Aorta (tissue), 5 donors: ENCODE measurements at regions not wholly inside any gene's neighbourhood (a gene's known extent, or its start where the extent isn't known, plus 50 kb on each side); places are given as distances from the start of the nearest gene placed in this dataset.

Source experiments
- ATAC-seq: fragments of 200-7000 bp; cut with Tn5 transposase; one replicate; pipeline ENCODE4 v1.9.1; 2022; ENCODE audit warnings: moderate library complexity; ENCODE audit not compliant: low FRiP score
- DNase-seq, 2 donors: peaks; one replicate each; pipeline ENCODE4 v3.0.0-alpha.2; 2020
- H3K27ac ChIP-seq, 2 donors: one replicate each; pipeline ENCODE4 v1.5.1; 2013; ENCODE audit warnings: low read length in 2 of 2, mild to moderate bottlenecking in 2 of 2, moderate library complexity in 2 of 2, control low read depth in 1 of 2, inconsistent platforms in 1 of 2, low read depth in 1 of 2
- H3K27me3 ChIP-seq, 2 donors: one replicate each; pipeline ENCODE4 v1.6.1; 2013; ENCODE audit warnings: control low read depth in 1 of 2, low read length in 1 of 2, mild to moderate bottlenecking in 1 of 2, moderate library complexity in 1 of 2; ENCODE audit not compliant: insufficient read depth in 2 of 2, control insufficient read depth in 1 of 2
- H3K36me3 ChIP-seq, 2 donors: one replicate each; pipeline ENCODE4 v1.6.1; 2013; ENCODE audit warnings: control low read depth in 1 of 2, low read length in 1 of 2, mild to moderate bottlenecking in 1 of 2; ENCODE audit not compliant: insufficient read depth in 2 of 2, control insufficient read depth in 1 of 2
- H3K4me1 ChIP-seq, 2 donors: one replicate each; pipeline ENCODE4 v1.6.1; 2013; ENCODE audit warnings: low read length in 2 of 2, control low read depth in 1 of 2, mild to moderate bottlenecking in 1 of 2, moderate library complexity in 1 of 2; ENCODE audit not compliant: insufficient read depth in 2 of 2, control insufficient read depth in 1 of 2
- H3K4me3 ChIP-seq, 2 donors: one replicate each; pipeline ENCODE4 v1.5.1; 2013; ENCODE audit warnings: low read length in 2 of 2, control low read depth in 1 of 2, mild to moderate bottlenecking in 1 of 2
- H3K9me3 ChIP-seq: one replicate; pipeline ENCODE4 v1.6.1; 2013; ENCODE audit warnings: mild to moderate bottlenecking, low read length; ENCODE audit not compliant: control insufficient read depth
- WGBS, 2 donors: extraction: QIAGEN DNeasy Blood & Tissue Kit; methylation state at CpG; one replicate each; pipeline ENCODE4 v1.1.7; 2013; 5-methylcytosine and 5-hydroxymethylcytosine counted together
- intact Hi-C, 2 donors: fragments of 100-400 bp; cut with DNase I; formaldehyde crosslinking; loops; one replicate each; pipeline versions ENCODE4 v1.14.2 to v1.15.0; 2022
- donor health status: healthy with polysubstance abuse.
- donor health status: Bipolar disorder and iron deficiency.
- donor health status: DM: no; HTN: no; CAD: no.
- donor health status: DM: no; HTN: no; CAD: no.
- donor health status: DM: yes; HTN: yes; CAD: no.

DNA sequence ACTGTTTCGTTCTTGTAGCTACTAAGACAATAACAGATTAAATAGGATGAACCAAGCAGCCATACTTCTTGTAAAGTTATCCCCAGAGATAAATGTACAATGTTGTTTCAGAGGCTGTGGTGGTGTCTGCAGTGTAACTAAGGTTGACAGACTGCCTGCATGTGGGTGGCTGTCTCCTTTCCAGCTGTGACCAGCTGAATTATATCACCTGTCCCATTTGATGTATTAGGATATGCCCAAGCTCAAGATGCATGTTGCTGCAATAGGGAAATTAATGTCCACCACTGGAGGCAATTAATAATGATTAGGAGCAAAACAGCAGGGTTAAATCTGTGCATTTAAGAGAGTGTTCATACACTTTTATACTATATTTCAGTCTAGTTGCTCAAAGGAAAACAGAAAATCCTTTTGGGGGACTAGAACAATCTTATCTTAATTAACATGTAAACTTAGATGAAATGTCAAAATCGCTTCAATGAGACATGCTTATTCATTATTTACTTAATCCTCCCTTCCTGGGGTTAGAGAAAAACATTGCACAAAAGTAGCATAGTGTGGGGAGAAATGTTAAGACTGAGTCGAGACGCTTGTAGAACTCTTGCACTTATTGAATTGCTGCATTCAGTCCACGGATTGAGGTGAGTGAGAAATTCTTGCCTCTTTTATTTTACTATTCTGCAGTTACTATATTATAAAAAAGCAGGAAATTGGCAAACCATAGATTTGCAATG lies 269.0 kb downstream of the SNX10 start:
- Histone ChIP-seq H3K27ac (no peak overlapping the region), H3K4me3 (no peak overlapping the region), H3K36me3 (no peaks in the 10 kb centered on the region), H3K27me3 (no peaks in the 10 kb centered on the region), H3K9me3 (peaks cover 1% of the 10 kb centered on the region), H3K4me1 (no peaks in the 10 kb centered on the region)
- DNase-seq (no peak), ATAC-seq (no peak)
- WGBS, 2 donors = 39 to 41% methylated on average over 5 of the region's 5 CpGs
- intact Hi-C loops = no loop called here

DNA sequence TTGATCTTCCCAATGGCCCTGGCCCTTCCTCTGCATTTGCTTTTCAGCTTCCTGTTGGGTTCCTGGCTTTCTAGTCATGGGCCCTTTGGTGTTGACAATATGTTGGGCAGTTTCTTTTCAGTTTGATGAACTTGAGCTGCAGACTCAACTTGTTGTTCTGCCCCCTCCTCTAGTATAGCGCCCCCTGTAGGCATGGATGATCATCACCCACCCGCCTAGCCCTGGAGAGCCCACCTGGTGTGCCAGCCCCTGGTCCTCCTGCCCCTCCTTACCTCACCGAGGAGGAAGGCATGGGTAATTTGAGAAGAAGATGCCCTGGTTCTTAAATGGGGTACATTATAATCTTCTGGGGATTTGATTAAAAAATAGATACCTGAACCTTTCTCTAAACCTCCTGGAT lies 271.2 kb downstream of the SNX10 start:
- Histone ChIP-seq H3K27ac (no peak overlapping the region), H3K9me3 (peaks cover 1% of the 10 kb centered on the region), H3K4me1 (no peaks in the 10 kb centered on the region), H3K4me3 (no peak overlapping the region), H3K27me3 (no peaks in the 10 kb centered on the region), H3K36me3 (no peaks in the 10 kb centered on the region)
- no peak for ATAC-seq
- no peak for DNase-seq
- 76 to 82% methylated on average over 3 of the region's 3 CpGs for WGBS, 2 donors
- intact Hi-C loops = no loop called here

DNA sequence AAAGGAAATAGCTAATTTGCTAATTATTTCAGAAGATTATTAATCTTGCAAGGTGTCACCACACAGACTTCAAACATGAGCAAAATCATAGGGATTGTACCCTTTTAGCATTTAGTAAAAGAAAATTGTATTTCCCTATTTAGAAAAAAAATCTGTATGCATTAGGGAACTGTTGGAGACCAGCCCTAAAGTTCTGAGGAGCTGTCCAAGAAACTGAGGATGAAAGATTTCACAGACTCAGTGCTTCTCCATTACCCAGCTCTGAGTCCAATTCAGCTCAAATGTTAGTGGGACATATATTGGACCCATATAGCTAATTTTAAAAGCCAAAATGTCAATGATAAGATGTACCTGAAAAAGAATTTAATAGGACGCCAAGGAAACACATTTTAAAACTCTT lies 271.7 kb downstream of the SNX10 start:
- no peak for ATAC-seq
- WGBS, 2 donors = 89 to 92% methylated on average over 1 of the region's 1 CpG
- Histone ChIP-seq H3K27ac (no peak overlapping the region), H3K36me3 (no peaks in the 10 kb centered on the region), H3K4me1 (no peaks in the 10 kb centered on the region), H3K4me3 (no peak overlapping the region), H3K9me3 (peaks cover 1% of the 10 kb centered on the region), H3K27me3 (no peaks in the 10 kb centered on the region)
- intact Hi-C loops = no loop called here
- DNase-seq = no peak

GRCh38 chr7:26567266-26567665 lies 275.6 kb downstream of the SNX10 start:
- intact Hi-C loops = no loop called here
- DNase-seq (no peak), ATAC-seq (no peak)
- no peaks in the 10 kb centered on the region for H3K36me3 ChIP-seq
- H3K27ac ChIP-seq = no peak overlapping the region
- 54 to 56% methylated on average over 4 of the region's 4 CpGs for WGBS, 2 donors
- H3K4me1 ChIP-seq = no peaks in the 10 kb centered on the region
- H3K27me3 ChIP-seq = no peaks in the 10 kb centered on the region
- peaks cover 1% of the 10 kb centered on the region for H3K9me3 ChIP-seq
- H3K4me3 ChIP-seq = no peak overlapping the region

GRCh38 chr7:26574476-26574875 lies 282.8 kb downstream of the SNX10 start:
- WGBS, 2 donors = 73 to 84% methylated on average over 6 of the region's 6 CpGs
- Histone ChIP-seq H3K36me3 (no peaks in the 10 kb centered on the region), H3K4me1 (no peaks in the 10 kb centered on the region), H3K9me3 (no peaks in the 10 kb centered on the region), H3K27ac (no peak overlapping the region), H3K27me3 (no peaks in the 10 kb centered on the region), H3K4me3 (no peak overlapping the region)
- no peak for ATAC-seq
- intact Hi-C loops = no loop called here
- no peak for DNase-seq

GRCh38 chr7:26580064-26580591 lies 284.3 kb downstream of the SKAP2 start:
- Histone ChIP-seq H3K27ac (no peak overlapping the region), H3K4me1 (no peaks in the 10 kb centered on the region), H3K36me3 (no peaks in the 10 kb centered on the region), H3K27me3 (no peaks in the 10 kb centered on the region), H3K4me3 (no peak overlapping the region), H3K9me3 (no peaks in the 10 kb centered on the region)
- intact Hi-C loops = no loop called here
- ATAC-seq (no peak), DNase-seq (no peak)
- 73 to 86% methylated on average over 4 of the region's 4 CpGs for WGBS, 2 donors

DNA sequence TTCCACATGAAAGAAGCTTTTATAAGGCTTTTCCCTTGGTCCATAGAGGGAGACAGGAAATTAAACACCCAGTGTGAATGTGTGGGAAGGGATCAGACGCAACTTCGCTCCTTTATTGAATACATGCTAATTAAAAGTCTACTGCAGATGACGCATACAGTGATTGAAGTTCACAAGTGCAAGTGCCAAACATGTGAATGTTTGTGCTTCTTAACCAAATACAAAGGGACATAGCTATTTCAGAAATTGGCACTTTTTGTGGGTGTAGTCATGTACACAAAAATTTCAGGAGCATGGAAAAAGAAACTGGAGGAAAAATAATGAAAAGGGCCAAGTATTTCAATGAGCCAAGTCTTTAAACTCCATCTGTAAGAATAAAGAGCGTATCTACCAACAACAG lies 283.7 kb downstream of the SKAP2 start:
- Histone ChIP-seq H3K27ac (no peak overlapping the region), H3K4me3 (no peak overlapping the region), H3K4me1 (no peaks in the 10 kb centered on the region), H3K36me3 (no peaks in the 10 kb centered on the region), H3K27me3 (no peaks in the 10 kb centered on the region), H3K9me3 (no peaks in the 10 kb centered on the region)
- intact Hi-C loops = no loop called here
- DNase-seq (no peak), ATAC-seq (no peak)
- whole genome bisulfite sequencing, 2 donors = 36 to 43% methylated on average over 4 of the region's 4 CpGs

GRCh38 chr7:26583094-26583648 lies 281.2 kb downstream of the SKAP2 start:
- no peaks in the 10 kb centered on the region for H3K9me3 ChIP-seq
- no peak overlapping the region for H3K4me3 ChIP-seq
- no peaks in the 10 kb centered on the region for H3K27me3 ChIP-seq
- DNase-seq (no peak), ATAC-seq (no peak)
- no peaks in the 10 kb centered on the region for H3K36me3 ChIP-seq
- intact Hi-C loops = no loop called here
- no peaks in the 10 kb centered on the region for H3K4me1 ChIP-seq
- 71 to 77% methylated on average over 4 of the region's 4 CpGs for WGBS, 2 donors
- no peak overlapping the region for H3K27ac ChIP-seq

GRCh38 chr7:26584326-26584725 lies 280.1 kb downstream of the SKAP2 start:
- 47 to 49% methylated on average over 2 of the region's 2 CpGs for WGBS, 2 donors
- Histone ChIP-seq H3K27me3 (no peaks in the 10 kb centered on the region), H3K4me1 (no peaks in the 10 kb centered on the region), H3K9me3 (no peaks in the 10 kb centered on the region), H3K36me3 (no peaks in the 10 kb centered on the region), H3K4me3 (no peak overlapping the region), H3K27ac (no peak overlapping the region)
- intact Hi-C loops = no loop called here
- DNase-seq = no peak
- ATAC-seq = no peak
